Adrenal gland (tissue), 9 donors: ENCODE measurements at regions not wholly inside any gene's neighbourhood (a gene's known extent, or its start where the extent isn't known, plus 50 kb on each side); places are given as distances from the start of the nearest gene placed in this dataset.

Source experiments
- DNase-seq, 7 donors: peaks; one replicate each; pipeline ENCODE4 v3.0.0-alpha.2; 2019 to 2020
- H3K27ac ChIP-seq, 5 donors: fragments of 200-600 bp; sonication (generic) in 4 of 5; 1 replicate in 3 of 5; 2 replicates in 2 of 5; pipeline versions ENCODE4 v1.5.1 to v1.8.0; 2016 to 2020; ENCODE audit warnings: mild to moderate bottlenecking in 1 of 5
- H3K27me3 ChIP-seq: fragments of 200-600 bp; 2 replicates; pipeline ENCODE4 v1.8.0; 2021
- H3K36me3 ChIP-seq, 2 donors: fragments of 200-600 bp; replicated peaks in 1 of 2; 1 replicate in 1 of 2; 2 replicates in 1 of 2; pipeline versions ENCODE4 v1.5.1 to v1.8.0; 2018 to 2022
- H3K4me1 ChIP-seq, 2 donors: fragments of 200-600 bp; replicated peaks in 1 of 2; 1 replicate in 1 of 2; 2 replicates in 1 of 2; pipeline versions ENCODE4 v1.5.1 to v1.8.0; 2018 to 2021
- H3K4me3 ChIP-seq, 4 donors: fragments of 200-600 bp; sonication (generic) in 3 of 4; one replicate each; pipeline ENCODE4 v1.5.1; 2016 to 2018
- H3K9me3 ChIP-seq, 3 donors: fragments of 200-600 bp; sonication (generic) in 1 of 3; replicated peaks in 1 of 3; 1 replicate in 2 of 3; 2 replicates in 1 of 3; pipeline versions ENCODE4 v1.5.1 to v1.8.0; 2016 to 2021
- CTCF ChIP-seq, 6 experiments: fragments of 450-650 bp in 4 of 6; fragments of 200-600 bp in 2 of 6; sonication (generic) in 1 of 6; IDR thresholded peaks; 1 replicate in 5 of 6; 2 replicates in 1 of 6; pipeline versions ENCODE4 v1.5.1 to v1.8.0; 2016 to 2021; ENCODE audit warnings: antibody characterized with exemption in 6 of 6, mild to moderate bottlenecking in 2 of 6, moderate library complexity in 1 of 6
- POLR2A ChIP-seq, 2 donors: fragments of 450-650 bp; IDR thresholded peaks; one replicate each; pipeline ENCODE4 v1.6.1; 2017; ENCODE audit warnings: antibody characterized with exemption in 2 of 2, mild to moderate bottlenecking in 2 of 2, moderate library complexity in 1 of 2
- WGBS, 4 donors: extraction: QIAGEN DNeasy Blood & Tissue Kit in 2 of 4; methylation state at CpG; one replicate each; pipeline versions ENCODE4 v1.1.5 to v1.1.7; 2013 to 2017; 5-methylcytosine and 5-hydroxymethylcytosine counted together
- intact Hi-C, 2 donors: fragments of 100-400 bp; cut with DNase I; formaldehyde crosslinking; loops; one replicate each; pipeline versions ENCODE4 v1.14.1 to v1.15.0; 2022 to 2023
- donor health status: healthy with polysubstance abuse.
- donor health status: Bipolar disorder and iron deficiency.
- donor health status: DM: yes; HTN: yes; CAD: no.
- donor health status: DM: no; HTN: no; CAD: no.
- donor health status: DM: no; HTN: no; CAD: no.

DNA sequence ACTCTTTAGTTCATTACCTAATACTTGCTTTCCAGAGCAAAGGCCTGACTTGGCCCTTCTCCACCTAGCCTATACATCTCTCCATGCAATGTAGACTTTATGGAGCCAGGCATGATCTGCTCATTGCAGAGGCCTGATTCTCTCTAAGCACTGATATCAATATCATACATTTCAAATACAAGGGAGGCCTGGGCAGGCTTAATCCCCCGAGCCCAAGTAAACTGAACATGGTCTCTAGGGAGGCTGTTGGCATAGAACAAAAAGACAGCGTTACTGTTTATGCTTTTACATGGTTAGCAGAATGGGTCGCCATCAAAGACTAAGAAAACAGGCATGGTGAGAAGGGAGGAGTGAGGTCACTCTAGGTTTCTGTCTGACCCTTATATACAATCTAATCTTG lies 695.1 kb downstream of the ZEB2 start:
- no peaks in the 10 kb centered on the region for H3K36me3 ChIP-seq
- no peak for TF ChIP-seq CTCF (IDR thresholded peaks at IDR 0.05)
- TF ChIP-seq POLR2A (IDR thresholded peaks at IDR 0.05), result no peak
- WGBS, 4 donors, result 61 to 87% (median 68%) methylated on average over 3 of the region's 3 CpGs
- H3K4me1 ChIP-seq, result no peaks in the 10 kb centered on the region
- H3K27me3 ChIP-seq, result no peaks in the 10 kb centered on the region
- intact Hi-C loops, result no loop called here
- no peaks in the 10 kb centered on the region for H3K9me3 ChIP-seq
- no peak overlapping the region for H3K4me3 ChIP-seq
- DNase-seq, result no peak
- no peak overlapping the region for H3K27ac ChIP-seq

DNA sequence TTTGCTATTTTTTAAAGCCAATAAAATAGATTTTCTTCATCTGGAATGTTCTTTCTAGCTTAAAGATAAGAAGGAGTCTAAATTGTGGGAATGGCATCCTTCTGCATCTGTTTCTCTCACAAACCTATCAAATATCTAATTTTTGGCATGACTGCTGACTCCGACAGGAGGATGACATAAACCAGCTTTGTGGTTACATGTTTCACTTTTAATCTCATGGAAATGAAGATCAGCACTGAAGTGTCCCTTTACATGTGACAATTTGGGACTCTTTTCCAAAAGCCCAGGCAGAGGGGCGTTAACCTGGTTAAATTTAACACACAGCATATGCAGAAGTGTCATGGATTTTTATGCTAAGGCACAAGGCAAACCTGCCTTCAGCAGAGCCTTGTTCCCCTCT lies 694.7 kb downstream of the ARHGAP15 start:
- no peak for DNase-seq
- 48 to 68% (median 65%) methylated on average over 2 of the region's 2 CpGs for WGBS, 4 donors
- Histone ChIP-seq H3K4me1 (no peaks in the 10 kb centered on the region), H3K27me3 (no peaks in the 10 kb centered on the region), H3K9me3 (no peaks in the 10 kb centered on the region), H3K4me3 (no peak overlapping the region), H3K27ac (no peak overlapping the region), H3K36me3 (no peaks in the 10 kb centered on the region)
- intact Hi-C loops, result no loop called here
- TF ChIP-seq CTCF (IDR thresholded peaks at IDR 0.05), result no peak
- no peak for TF ChIP-seq POLR2A (IDR thresholded peaks at IDR 0.05)

DNA sequence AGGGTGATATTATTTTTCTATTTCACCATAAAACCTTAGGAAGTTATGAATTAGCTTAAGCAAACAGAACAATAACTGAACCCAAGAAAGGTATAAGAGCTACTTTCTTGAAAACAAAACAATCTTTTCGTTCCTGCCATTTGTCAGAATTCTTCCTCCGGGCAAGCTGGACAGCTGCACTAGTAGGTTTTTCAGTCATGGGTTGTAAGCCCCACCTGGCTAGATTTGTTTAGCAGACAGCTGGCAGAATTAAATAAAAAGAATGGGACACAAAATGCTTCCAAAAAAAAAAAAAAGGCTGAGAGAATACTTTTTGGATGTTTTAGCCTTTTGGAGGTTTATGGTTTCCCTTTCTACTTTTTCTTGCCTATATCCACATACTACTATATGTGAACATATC lies 694.1 kb downstream of the ARHGAP15 start:
- H3K27ac ChIP-seq, result no peak overlapping the region
- H3K36me3 ChIP-seq, result no peaks in the 10 kb centered on the region
- intact Hi-C loops, result no loop called here
- WGBS, 4 donors, result 65 to 81% (median 68%) methylated on average over 2 of the region's 2 CpGs
- no peaks in the 10 kb centered on the region for H3K9me3 ChIP-seq
- H3K4me1 ChIP-seq, result no peaks in the 10 kb centered on the region
- TF ChIP-seq CTCF (IDR thresholded peaks at IDR 0.05) (no peak), POLR2A (IDR thresholded peaks at IDR 0.05) (no peak)
- DNase-seq, result no peak
- H3K4me3 ChIP-seq, result no peak overlapping the region
- no peaks in the 10 kb centered on the region for H3K27me3 ChIP-seq

- TF ChIP-seq CTCF (IDR thresholded peaks at IDR 0.05), result no peak
- no peak for TF ChIP-seq POLR2A (IDR thresholded peaks at IDR 0.05)
- Histone ChIP-seq H3K9me3 (no peaks in the 10 kb centered on the region), H3K27ac (no peak overlapping the region), H3K4me1 (no peaks in the 10 kb centered on the region), H3K27me3 (no peaks in the 10 kb centered on the region), H3K4me3 (no peak overlapping the region), H3K36me3 (no peaks in the 10 kb centered on the region)
- WGBS, 4 donors, result 92 to 97% (median 93%) methylated on average over 8 of the region's 8 CpGs
- intact Hi-C loops, result no loop called here
- no peak for DNase-seq
Measured at GRCh38 chr2:143822736-143823135, 693.5 kb downstream of the ARHGAP15 start.
